GM20000 (cell line): ENCODE measurements at regions not wholly inside any gene's neighbourhood (a gene's known extent, or its start where the extent isn't known, plus 50 kb on each side); places are given as distances from the start of the nearest gene placed in this dataset.

Source experiments
- DNase-seq: peaks from one replicate; pipeline ENCODE4 v3.0.0; 2012; ENCODE audit warnings: low spot score
- CTCF ChIP-seq: IDR thresholded peaks from 2 replicates; pipeline ENCODE4 v1.5.1; 2012; ENCODE audit warnings: mild to moderate bottlenecking, control low read depth; ENCODE audit errors: extremely low read depth, missing control alignments

GRCh38 chr3:115525731-115526130, 97.6 kb upstream of the GAP43 start:
- no peak for TF ChIP-seq CTCF
- no peak for DNase-seq

- no peak for TF ChIP-seq CTCF
- no peak for DNase-seq
These were observed 90.1 kb upstream of the GAP43 start for GRCh38 chr3:115533218-115533617.

- DNase-seq, result no peak
- no peak for TF ChIP-seq CTCF
These were observed 87.1 kb upstream of the GAP43 start for GRCh38 chr3:115536171-115536570.

- no peak for DNase-seq
- no peak for TF ChIP-seq CTCF
These were observed 85.6 kb upstream of the GAP43 start for GRCh38 chr3:115537669-115538068.

- no peak for DNase-seq
- TF ChIP-seq CTCF, result no peak
These were observed 76.1 kb upstream of the GAP43 start for GRCh38 chr3:115547207-115547606.

GRCh38 chr3:115548611-115549010, 74.7 kb upstream of the GAP43 start:
- no peak for TF ChIP-seq CTCF
- DNase-seq, result no peak

GRCh38 chr3:115549071-115549470, 74.2 kb upstream of the GAP43 start:
- no peak for TF ChIP-seq CTCF
- no peak for DNase-seq
